GM23338 (cell line): ENCODE measurements at regions not wholly inside any gene's neighbourhood (a gene's known extent, or its start where the extent isn't known, plus 50 kb on each side); places are given as distances from the start of the nearest gene placed in this dataset.

Source experiments
- ATAC-seq: fragments of 200-7000 bp; cut with Tn5 transposase; 3 replicates; pipeline ENCODE4 v1.9.1; 2020
- DNase-seq: peaks from one replicate; pipeline ENCODE4 v3.0.0-alpha.2; 2015; ENCODE audit warnings: low spot score
- H2AFZ ChIP-seq: fragments of 200-600 bp; sonication (generic); 2 replicates; pipeline ENCODE4 v1.8.0; 2016; ENCODE audit warnings: antibody characterized with exemption, mild to moderate bottlenecking, moderate library complexity
- H3F3A ChIP-seq: fragments of 200-600 bp; sonication (generic); replicated peaks from 2 replicates; pipeline ENCODE4 v1.8.0; 2017; ENCODE audit warnings: antibody characterized with exemption, mixed run types, low read depth
- H3K27ac ChIP-seq: fragments of 200-600 bp; sonication (generic); 2 replicates; pipeline ENCODE4 v1.6.1; 2016; ENCODE audit warnings: low read depth
- H3K27me3 ChIP-seq: fragments of 200-600 bp; sonication (generic); 2 replicates; pipeline ENCODE4 v1.8.0; 2016; ENCODE audit warnings: mild to moderate bottlenecking, mixed run types, moderate library complexity; ENCODE audit not compliant: insufficient read depth
- H3K36me3 ChIP-seq: fragments of 200-600 bp; sonication (generic); 2 replicates; pipeline ENCODE4 v1.8.0; 2016; ENCODE audit warnings: mild to moderate bottlenecking; ENCODE audit not compliant: insufficient read depth
- H3K4me1 ChIP-seq: fragments of 200-600 bp; sonication (generic); 2 replicates; pipeline ENCODE4 v1.8.0; 2016; ENCODE audit warnings: mild to moderate bottlenecking, moderate library complexity; ENCODE audit not compliant: insufficient read depth
- H3K4me2 ChIP-seq: fragments of 200-600 bp; sonication (generic); 2 replicates; pipeline ENCODE4 v1.7.1; 2017; ENCODE audit warnings: mixed run types
- H3K4me3 ChIP-seq: fragments of 200-600 bp; sonication (generic); 2 replicates; pipeline ENCODE4 v1.6.1; 2016; ENCODE audit warnings: mixed run types
- H3K79me2 ChIP-seq: fragments of 200-600 bp; sonication (generic); replicated peaks from 2 replicates; pipeline ENCODE4 v1.8.0; 2017; ENCODE audit warnings: mild to moderate bottlenecking; ENCODE audit not compliant: insufficient read depth
- H3K9me2 ChIP-seq: fragments of 200-600 bp; sonication (generic); 2 replicates; pipeline ENCODE4 v1.8.0; 2017; ENCODE audit not compliant: insufficient read depth
- H4K20me1 ChIP-seq: fragments of 200-600 bp; sonication (generic); replicated peaks from 2 replicates; pipeline ENCODE4 v1.8.0; 2017; ENCODE audit warnings: mild to moderate bottlenecking; ENCODE audit not compliant: insufficient read depth
- H3K27ac Mint-ChIP-seq: 2 replicates; pipeline ENCODE4 v1.8.0; 2020; ENCODE audit warnings: inconsistent platforms, mild to moderate bottlenecking, moderate library complexity, mixed read lengths
- H3K27me3 Mint-ChIP-seq: 3 replicates; pipeline ENCODE4 v1.8.0; 2022; ENCODE audit warnings: low read depth, mild to moderate bottlenecking, moderate library complexity, mixed read lengths, inconsistent platforms; ENCODE audit not compliant: insufficient read depth, poor library complexity
- H3K36me3 Mint-ChIP-seq: 3 replicates; pipeline ENCODE4 v1.8.0; 2021; ENCODE audit warnings: low read depth, mild to moderate bottlenecking, inconsistent platforms, moderate library complexity, mixed read lengths
- H3K4me1 Mint-ChIP-seq: 3 replicates; pipeline ENCODE4 v1.8.0; 2020; ENCODE audit warnings: mild to moderate bottlenecking, inconsistent platforms, mixed read lengths
- H3K4me3 Mint-ChIP-seq: 3 replicates; pipeline ENCODE4 v1.8.0; 2021; ENCODE audit warnings: moderate library complexity, mild to moderate bottlenecking, inconsistent platforms, mixed read lengths
- H3K9me3 Mint-ChIP-seq: 3 replicates; pipeline ENCODE4 v1.8.0; 2020; ENCODE audit warnings: moderate library complexity, mild to moderate bottlenecking, inconsistent platforms, mixed read lengths
- CREB1 ChIP-seq: fragments of 250-450 bp; sonication (Bioruptor Pico); IDR thresholded peaks from 2 replicates; pipeline ENCODE4 v1.5.0; 2020; ENCODE audit warnings: low read depth, mild to moderate bottlenecking, moderate library complexity
- EZH2 ChIP-seq: fragments of 200-600 bp; sonication (generic); IDR thresholded peaks from one replicate; pipeline ENCODE4 v1.8.0; 2017; ENCODE audit warnings: antibody characterized with exemption, mild to moderate bottlenecking, low read depth; ENCODE audit not compliant: unreplicated experiment
- JUNB ChIP-seq: IDR thresholded peaks from one replicate; pipeline ENCODE4 v1.6.1; 2016; ENCODE audit warnings: antibody characterized with exemption; ENCODE audit not compliant: unreplicated experiment
- NANOG ChIP-seq: IDR thresholded peaks from 2 replicates; pipeline ENCODE4 v1.6.1; 2016; ENCODE audit warnings: antibody characterized with exemption, borderline replicate concordance
- STAT1 ChIP-seq: IDR thresholded peaks from one replicate; pipeline ENCODE4 v1.6.1; 2016; ENCODE audit warnings: antibody characterized with exemption; ENCODE audit not compliant: unreplicated experiment
- ZNF114 ChIP-seq: fragments of 250-450 bp; sonication (Bioruptor Pico); IDR thresholded peaks from 2 replicates; pipeline ENCODE4 v1.5.0; 2020; ENCODE audit warnings: mild to moderate bottlenecking, moderate library complexity
- ZNF331 ChIP-seq: fragments of 250-450 bp; sonication (Bioruptor Pico); IDR thresholded peaks from 2 replicates; pipeline ENCODE4 v1.5.0; 2020; ENCODE audit warnings: low read depth, mild to moderate bottlenecking, moderate library complexity
- TF ChIP-seq, protein P1 (sequence below), 2 experiments: fragments of 200-600 bp in 1 of 2; sonication (generic) in 1 of 2; conservative IDR thresholded peaks; 2 replicates each; pipeline versions ENCODE4 v1.5.1 to v1.6.1; 2016 to 2017; ENCODE audit warnings: antibody characterized with exemption in 2 of 2, low read depth in 2 of 2, mild to moderate bottlenecking in 2 of 2, moderate library complexity in 1 of 2
- TF ChIP-seq, protein P2 (sequence below): IDR thresholded peaks from 2 replicates; pipeline ENCODE4 v1.6.1; 2016; ENCODE audit warnings: antibody characterized with exemption
- TF ChIP-seq, protein P3 (sequence below): IDR thresholded peaks from one replicate; pipeline ENCODE4 v1.6.1; 2018; ENCODE audit warnings: antibody characterized with exemption; ENCODE audit not compliant: unreplicated experiment

DNA sequence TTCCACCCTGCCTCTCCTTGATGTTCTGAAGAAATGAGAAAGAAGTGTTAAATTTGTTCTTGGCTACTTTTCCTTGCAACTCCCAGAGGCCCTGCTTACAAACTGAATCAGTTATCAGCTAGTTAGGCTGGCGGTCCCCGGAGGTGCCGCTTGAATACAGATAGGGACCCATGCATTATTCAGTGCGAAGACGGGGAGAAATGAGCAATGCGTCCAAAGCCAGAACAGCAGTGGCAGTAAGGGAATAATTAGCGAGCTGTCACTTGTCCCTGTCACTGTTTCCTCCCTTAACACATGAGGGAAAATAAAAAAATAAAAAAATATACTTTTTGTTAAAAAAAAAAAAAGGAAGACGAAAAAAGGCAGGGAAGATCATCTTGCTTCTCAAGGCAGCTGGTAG, 528.1 kb downstream of the MN1 start:
- H3K9me2 ChIP-seq, result no peaks in the 10 kb centered on the region
- no peak for TF ChIP-seq JUNB
- 0 out of 3 replicates have a peak, but pooled peaks have one; percentile 31 for ATAC-seq
- Mint-ChIP-seq H3K4me3 (no peak overlapping the region), H3K4me1 (peaks cover 14% of the 10 kb centered on the region), H3K27ac (no peak overlapping the region; the same call in 1 of the 2 replicates), H3K27me3 (peaks cover 6% of the 10 kb centered on the region), H3K9me3 (peaks cover 5% of the 10 kb centered on the region; the same call in 2 of the 3 replicates), H3K36me3 (no peaks in the 10 kb centered on the region)
- H3K27ac ChIP-seq, result no peak overlapping the region
- no peak overlapping the region for H2AFZ ChIP-seq
- H3F3A ChIP-seq, result no peaks in the 10 kb centered on the region
- peaks cover 11% of the 10 kb centered on the region for H3K4me1 ChIP-seq
- H3K36me3 ChIP-seq, result no peaks in the 10 kb centered on the region
- no peaks in the 10 kb centered on the region for H3K79me2 ChIP-seq
- no peak for DNase-seq
- H4K20me1 ChIP-seq, result no peaks in the 10 kb centered on the region
- no peaks in the 10 kb centered on the region for H3K27me3 ChIP-seq
- no peak overlapping the region for H3K4me3 ChIP-seq
- no peak overlapping the region for H3K4me2 ChIP-seq

DNA sequence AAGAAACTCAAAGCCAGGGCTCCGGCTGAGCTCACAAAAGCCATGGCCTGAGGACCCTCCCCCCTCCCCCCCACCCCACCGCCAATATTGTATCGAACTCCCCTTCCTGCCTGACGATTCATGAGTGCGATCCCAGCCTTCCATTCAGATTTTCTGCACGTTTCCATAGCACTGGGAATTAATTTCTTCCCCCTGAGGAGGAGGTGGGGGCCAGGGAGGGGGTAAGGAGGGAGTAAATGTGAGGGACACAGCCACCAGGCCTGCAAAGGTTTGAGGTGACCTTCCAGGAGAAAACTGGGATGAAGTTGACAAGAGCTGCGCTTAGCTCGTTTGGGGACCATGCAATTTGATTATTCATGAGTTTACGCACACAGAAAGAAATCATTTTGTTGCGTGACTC, 527.7 kb downstream of the MN1 start:
- DNase-seq (no peak), ATAC-seq (no peak)
- no peaks in the 10 kb centered on the region for H3K9me2 ChIP-seq
- H3K9me3 Mint-ChIP-seq, result peaks cover 5% of the 10 kb centered on the region; the same call in 2 of the 3 replicates
- no peaks in the 10 kb centered on the region for H3K27me3 ChIP-seq
- H3K27ac Mint-ChIP-seq, result no peak overlapping the region
- no peaks in the 10 kb centered on the region for H3K36me3 Mint-ChIP-seq
- peaks cover 6% of the 10 kb centered on the region for H3K27me3 Mint-ChIP-seq
- H3K4me1 ChIP-seq, result peaks cover 11% of the 10 kb centered on the region
- no peaks in the 10 kb centered on the region for H4K20me1 ChIP-seq
- no peak overlapping the region for H3K4me3 ChIP-seq
- H3K4me2 ChIP-seq, result no peak overlapping the region
- H3K36me3 ChIP-seq, result no peaks in the 10 kb centered on the region
- H3K79me2 ChIP-seq, result no peaks in the 10 kb centered on the region
- no peak overlapping the region for H3K4me3 Mint-ChIP-seq
- no peak overlapping the region for H3K27ac ChIP-seq
- H3K4me1 Mint-ChIP-seq, result peaks cover 14% of the 10 kb centered on the region
- no peaks in the 10 kb centered on the region for H3F3A ChIP-seq
- no peak for TF ChIP-seq ZNF114 (CRISPR knock-in tag)
- H2AFZ ChIP-seq, result peak overlapping the region; percentile 47; the same call in 1 of the 2 replicates

DNA sequence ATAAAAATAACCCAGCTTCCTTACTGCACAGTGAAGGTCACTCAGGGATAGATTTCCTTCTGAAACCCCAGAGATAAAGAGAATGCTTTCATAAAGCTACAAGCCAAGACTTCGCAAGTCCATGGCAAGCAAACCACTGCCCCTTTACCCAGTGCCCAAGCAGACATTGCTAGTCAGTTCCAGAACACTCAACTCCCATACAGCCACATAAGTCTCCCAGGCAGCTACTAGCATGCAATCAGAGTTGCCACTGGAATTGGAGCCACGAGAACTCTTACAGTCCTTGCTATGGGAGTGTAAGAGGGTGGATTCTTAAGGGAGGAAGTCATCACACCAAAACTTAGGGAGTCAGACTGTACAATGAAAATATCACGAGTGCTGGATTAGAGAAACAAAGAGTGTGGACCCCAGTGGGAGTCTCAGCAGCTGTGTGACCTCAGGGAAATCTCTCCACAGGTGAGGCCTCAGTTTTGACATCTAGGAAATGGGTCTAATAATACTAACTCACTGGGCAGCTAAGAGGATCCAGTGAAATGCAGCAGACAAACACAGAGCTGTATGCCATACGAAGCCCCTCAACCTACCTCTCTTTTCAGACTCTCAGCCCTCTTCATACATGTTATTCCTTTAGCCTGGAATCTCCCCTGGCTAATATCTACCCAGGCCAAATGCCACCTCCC, 526.6 kb downstream of the MN1 start:
- Histone ChIP-seq H3K9me2 (no peaks in the 10 kb centered on the region), H3K4me1 (peaks cover 11% of the 10 kb centered on the region), H3K4me2 (no peak overlapping the region), H3F3A (no peaks in the 10 kb centered on the region), H3K27ac (no peak overlapping the region), H3K79me2 (no peaks in the 10 kb centered on the region), H2AFZ (peak overlapping the region; percentile 47; the same call in 1 of the 2 replicates), H3K27me3 (no peaks in the 10 kb centered on the region), H4K20me1 (no peaks in the 10 kb centered on the region), H3K4me3 (no peak overlapping the region), H3K36me3 (no peaks in the 10 kb centered on the region)
- peaks cover 14% of the 10 kb centered on the region for H3K4me1 Mint-ChIP-seq
- H3K27me3 Mint-ChIP-seq, result peaks cover 6% of the 10 kb centered on the region
- no peaks in the 10 kb centered on the region for H3K36me3 Mint-ChIP-seq
- DNase-seq, result no peak
- no peak overlapping the region for H3K27ac Mint-ChIP-seq
- ATAC-seq, result no peak
- peaks cover 5% of the 10 kb centered on the region; the same call in 2 of the 3 replicates for H3K9me3 Mint-ChIP-seq
- no peak overlapping the region for H3K4me3 Mint-ChIP-seq
- TF ChIP-seq, protein P1, sequence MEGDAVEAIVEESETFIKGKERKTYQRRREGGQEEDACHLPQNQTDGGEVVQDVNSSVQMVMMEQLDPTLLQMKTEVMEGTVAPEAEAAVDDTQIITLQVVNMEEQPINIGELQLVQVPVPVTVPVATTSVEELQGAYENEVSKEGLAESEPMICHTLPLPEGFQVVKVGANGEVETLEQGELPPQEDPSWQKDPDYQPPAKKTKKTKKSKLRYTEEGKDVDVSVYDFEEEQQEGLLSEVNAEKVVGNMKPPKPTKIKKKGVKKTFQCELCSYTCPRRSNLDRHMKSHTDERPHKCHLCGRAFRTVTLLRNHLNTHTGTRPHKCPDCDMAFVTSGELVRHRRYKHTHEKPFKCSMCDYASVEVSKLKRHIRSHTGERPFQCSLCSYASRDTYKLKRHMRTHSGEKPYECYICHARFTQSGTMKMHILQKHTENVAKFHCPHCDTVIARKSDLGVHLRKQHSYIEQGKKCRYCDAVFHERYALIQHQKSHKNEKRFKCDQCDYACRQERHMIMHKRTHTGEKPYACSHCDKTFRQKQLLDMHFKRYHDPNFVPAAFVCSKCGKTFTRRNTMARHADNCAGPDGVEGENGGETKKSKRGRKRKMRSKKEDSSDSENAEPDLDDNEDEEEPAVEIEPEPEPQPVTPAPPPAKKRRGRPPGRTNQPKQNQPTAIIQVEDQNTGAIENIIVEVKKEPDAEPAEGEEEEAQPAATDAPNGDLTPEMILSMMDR (conservative IDR thresholded peaks at IDR 0.05; ENCODE audit: low read depth in 2 of 2), result no peak
- TF ChIP-seq STAT1 (no peak), JUNB (no peak), ZNF114 (CRISPR knock-in tag) (no peak), EZH2 (no peak), NANOG (no peak), ZNF331 (CRISPR knock-in tag) (no peak), CREB1 (CRISPR knock-in tag) (no peak)
- TF ChIP-seq, protein P2, sequence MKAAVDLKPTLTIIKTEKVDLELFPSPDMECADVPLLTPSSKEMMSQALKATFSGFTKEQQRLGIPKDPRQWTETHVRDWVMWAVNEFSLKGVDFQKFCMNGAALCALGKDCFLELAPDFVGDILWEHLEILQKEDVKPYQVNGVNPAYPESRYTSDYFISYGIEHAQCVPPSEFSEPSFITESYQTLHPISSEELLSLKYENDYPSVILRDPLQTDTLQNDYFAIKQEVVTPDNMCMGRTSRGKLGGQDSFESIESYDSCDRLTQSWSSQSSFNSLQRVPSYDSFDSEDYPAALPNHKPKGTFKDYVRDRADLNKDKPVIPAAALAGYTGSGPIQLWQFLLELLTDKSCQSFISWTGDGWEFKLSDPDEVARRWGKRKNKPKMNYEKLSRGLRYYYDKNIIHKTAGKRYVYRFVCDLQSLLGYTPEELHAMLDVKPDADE, result no peak
- TF ChIP-seq, protein P3, sequence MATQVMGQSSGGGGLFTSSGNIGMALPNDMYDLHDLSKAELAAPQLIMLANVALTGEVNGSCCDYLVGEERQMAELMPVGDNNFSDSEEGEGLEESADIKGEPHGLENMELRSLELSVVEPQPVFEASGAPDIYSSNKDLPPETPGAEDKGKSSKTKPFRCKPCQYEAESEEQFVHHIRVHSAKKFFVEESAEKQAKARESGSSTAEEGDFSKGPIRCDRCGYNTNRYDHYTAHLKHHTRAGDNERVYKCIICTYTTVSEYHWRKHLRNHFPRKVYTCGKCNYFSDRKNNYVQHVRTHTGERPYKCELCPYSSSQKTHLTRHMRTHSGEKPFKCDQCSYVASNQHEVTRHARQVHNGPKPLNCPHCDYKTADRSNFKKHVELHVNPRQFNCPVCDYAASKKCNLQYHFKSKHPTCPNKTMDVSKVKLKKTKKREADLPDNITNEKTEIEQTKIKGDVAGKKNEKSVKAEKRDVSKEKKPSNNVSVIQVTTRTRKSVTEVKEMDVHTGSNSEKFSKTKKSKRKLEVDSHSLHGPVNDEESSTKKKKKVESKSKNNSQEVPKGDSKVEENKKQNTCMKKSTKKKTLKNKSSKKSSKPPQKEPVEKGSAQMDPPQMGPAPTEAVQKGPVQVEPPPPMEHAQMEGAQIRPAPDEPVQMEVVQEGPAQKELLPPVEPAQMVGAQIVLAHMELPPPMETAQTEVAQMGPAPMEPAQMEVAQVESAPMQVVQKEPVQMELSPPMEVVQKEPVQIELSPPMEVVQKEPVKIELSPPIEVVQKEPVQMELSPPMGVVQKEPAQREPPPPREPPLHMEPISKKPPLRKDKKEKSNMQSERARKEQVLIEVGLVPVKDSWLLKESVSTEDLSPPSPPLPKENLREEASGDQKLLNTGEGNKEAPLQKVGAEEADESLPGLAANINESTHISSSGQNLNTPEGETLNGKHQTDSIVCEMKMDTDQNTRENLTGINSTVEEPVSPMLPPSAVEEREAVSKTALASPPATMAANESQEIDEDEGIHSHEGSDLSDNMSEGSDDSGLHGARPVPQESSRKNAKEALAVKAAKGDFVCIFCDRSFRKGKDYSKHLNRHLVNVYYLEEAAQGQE, result no peak
